Fibroblast of mammary gland (primary cell): ENCODE measurements at regions not wholly inside any gene's neighbourhood (a gene's known extent, or its start where the extent isn't known, plus 50 kb on each side); places are given as distances from the start of the nearest gene placed in this dataset.

Experiments
- DNase-seq: peaks from one replicate; pipeline ENCODE4 v3.0.0-alpha.2; 2010; ENCODE audit warnings: low read depth
- H3K4me3 ChIP-seq: 2 replicates; pipeline ENCODE4 v1.5.1; 2011; ENCODE audit warnings: low read depth, mild to moderate bottlenecking, low read length, moderate library complexity; ENCODE audit not compliant: control insufficient read depth
- TF ChIP-seq, protein P1 (sequence below): conservative IDR thresholded peaks from 2 replicates; pipeline ENCODE4 v1.5.1; 2011; ENCODE audit warnings: low read depth, low read length, inconsistent platforms; ENCODE audit not compliant: control insufficient read depth, insufficient read depth

DNA sequence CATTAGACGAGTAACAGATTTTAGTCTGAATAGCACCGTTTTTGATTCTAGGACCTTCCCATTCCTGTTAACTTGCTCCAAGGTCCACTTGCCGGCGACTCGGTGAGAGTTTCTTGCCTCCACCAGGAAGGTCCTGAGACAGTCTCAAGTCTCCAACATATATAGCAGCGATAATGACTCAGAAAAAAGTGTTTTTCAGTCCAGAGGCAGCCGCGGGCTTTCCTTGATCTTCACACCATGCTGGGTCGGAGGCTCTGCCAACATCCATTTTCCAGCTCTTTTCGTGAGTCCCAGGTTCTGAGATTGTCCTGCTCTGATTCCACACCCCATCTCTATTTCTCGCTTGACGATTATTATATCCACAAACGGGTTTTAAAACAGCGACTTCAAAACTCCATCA is 170.5 kb downstream of the GPX5 start:
- DNase-seq = no peak
- TF ChIP-seq, protein P1, sequence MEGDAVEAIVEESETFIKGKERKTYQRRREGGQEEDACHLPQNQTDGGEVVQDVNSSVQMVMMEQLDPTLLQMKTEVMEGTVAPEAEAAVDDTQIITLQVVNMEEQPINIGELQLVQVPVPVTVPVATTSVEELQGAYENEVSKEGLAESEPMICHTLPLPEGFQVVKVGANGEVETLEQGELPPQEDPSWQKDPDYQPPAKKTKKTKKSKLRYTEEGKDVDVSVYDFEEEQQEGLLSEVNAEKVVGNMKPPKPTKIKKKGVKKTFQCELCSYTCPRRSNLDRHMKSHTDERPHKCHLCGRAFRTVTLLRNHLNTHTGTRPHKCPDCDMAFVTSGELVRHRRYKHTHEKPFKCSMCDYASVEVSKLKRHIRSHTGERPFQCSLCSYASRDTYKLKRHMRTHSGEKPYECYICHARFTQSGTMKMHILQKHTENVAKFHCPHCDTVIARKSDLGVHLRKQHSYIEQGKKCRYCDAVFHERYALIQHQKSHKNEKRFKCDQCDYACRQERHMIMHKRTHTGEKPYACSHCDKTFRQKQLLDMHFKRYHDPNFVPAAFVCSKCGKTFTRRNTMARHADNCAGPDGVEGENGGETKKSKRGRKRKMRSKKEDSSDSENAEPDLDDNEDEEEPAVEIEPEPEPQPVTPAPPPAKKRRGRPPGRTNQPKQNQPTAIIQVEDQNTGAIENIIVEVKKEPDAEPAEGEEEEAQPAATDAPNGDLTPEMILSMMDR = no peak
- peak overlapping the region; percentile 38 for H3K4me3 ChIP-seq

DNA sequence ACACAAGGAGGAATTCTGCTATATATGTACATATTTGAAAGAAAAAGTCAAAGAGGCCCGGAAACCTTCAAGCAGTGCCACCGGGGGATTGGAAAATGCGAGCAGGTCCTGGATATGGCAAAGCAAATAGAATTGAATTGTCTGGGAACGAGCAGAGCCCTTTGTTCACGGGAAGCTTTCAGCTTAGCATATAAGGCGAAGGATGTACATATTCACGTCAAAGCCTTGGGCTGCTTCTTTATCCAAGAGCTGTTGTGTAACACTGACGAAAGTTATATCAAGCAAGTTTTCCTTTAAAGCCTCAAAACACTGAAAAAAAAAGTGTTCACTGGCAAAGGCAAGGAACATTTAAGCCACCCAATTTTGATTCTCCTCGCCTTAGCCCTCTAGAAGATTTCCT is 171.0 kb downstream of the GPX5 start:
- DNase-seq = no peak
- H3K4me3 ChIP-seq = peak overlapping the region; percentile 38
- TF ChIP-seq, protein P1 = no peak

DNA sequence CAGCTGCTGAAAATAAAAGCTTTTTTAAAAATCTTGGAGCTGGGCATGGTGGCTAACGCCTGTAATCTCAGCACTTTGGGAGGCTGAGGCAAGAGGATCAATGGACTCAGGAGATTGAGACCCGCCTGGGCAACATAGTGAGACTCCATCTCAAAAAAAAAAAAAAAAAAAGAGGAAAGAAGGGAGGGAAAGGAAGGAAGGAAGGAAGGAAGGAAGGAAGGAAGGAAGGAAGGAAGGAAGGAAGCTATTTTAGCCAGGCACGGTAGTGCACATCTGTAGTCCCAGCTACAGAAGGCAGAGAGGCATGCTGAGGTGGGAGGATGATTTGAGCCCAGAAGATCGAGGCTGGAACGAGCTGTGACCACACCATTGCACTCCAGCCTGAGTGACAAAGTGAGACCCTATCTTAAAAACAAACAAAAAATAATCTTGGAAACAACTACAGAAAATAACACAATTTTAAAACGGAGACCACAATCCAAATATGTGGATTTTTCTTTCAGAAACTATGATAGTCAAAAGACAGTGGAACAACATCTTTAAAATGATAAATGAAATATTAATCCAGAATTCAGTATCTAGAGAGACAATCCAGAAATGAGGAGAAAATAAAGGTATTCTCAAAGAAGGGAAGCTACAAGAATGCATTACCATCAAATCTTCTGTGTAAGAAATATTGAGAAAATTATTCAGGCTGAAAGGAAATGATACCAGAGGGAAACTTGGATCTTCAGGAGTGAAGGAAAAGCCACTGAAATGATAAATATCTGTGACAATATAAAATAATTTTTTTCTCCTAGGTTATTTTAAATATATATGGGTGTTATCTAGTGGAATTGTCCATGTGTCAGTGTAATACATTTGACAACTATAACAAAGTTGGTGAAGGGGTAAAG is 182.0 kb downstream of the GPX5 start:
- DNase-seq = no peak
- no peak overlapping the region for H3K4me3 ChIP-seq
- TF ChIP-seq, protein P1 = no peak

DNA sequence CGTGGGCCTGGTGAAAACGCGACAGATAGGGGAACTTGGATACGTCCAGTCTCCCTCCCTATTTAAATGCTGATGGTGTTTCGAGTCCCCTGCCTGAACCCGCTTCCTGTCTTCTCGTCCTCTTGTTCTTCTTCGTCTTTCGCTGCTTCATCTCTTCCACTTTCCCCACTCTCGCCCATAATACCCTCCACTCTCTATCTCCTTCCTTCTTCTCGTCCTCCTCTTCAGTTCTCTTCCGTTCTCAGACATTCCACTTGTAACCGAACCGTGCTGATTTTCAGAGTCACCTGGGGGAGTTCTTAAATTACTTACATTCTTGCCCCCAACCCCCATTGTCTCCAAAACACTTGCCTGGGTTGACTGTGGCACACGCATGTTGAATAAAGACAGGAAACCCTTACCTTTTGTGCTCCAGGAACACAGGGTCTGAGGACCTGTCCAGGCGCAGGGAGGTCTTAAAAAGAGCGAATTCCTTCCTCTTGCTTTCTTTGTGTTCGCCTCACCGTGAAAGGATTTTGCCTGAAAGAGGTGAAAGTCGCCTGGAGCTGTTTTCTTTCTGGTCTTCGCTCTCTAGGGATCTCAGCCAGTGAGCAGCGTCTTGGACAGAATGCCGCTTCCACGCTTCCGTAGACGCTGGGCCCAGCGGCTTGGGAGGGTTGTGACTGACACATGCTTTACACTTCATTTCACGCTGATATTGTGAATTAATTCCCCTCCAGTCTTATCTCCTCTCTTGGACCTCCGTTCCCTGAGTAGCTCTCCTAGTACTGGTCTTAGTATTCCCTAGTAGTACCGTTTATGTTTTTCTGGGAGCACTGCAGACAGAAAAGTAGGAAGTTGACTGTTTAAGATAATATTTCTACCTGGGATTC is 184.0 kb downstream of the GPX5 start:
- TF ChIP-seq, protein P1 = no peak
- H3K4me3 ChIP-seq = peak overlapping the region; percentile 61
- DNase-seq = no peak

DNA sequence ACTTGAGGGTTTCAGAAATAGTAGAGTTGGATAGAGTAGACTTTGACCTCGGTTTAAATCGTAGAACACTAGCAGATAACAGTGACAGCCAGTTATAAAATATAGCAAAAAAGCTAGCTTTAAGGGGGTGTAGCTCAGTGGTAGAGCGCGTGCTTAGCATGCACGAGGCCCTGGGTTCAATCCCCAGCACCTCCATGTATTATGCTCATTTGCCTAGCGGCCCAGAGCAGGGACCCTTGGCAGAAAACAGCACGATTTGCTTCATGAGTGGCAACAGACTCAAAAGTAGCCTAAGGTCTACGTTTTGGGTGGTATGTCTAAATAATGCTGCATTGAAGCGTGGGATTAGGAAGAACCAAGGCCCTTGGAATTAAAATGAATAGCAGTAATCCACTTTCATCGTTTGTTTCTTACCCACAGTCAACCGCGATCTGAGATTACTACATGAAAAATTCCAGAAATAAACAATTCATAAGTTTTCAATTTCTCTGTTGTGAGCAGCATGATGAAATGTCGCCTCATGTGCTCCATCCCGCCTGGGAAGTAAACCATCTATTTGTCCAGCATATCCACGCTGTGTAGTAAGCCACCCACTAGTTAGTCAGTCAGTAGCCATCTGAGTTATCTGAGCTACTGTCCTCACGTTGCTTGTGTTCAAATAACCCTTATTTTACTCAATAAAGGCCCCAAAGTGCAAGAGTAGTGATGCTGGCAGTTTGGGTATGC is 184.9 kb downstream of the GPX5 start:
- TF ChIP-seq, protein P1 = no peak
- peak; percentile 82 for DNase-seq
- H3K4me3 ChIP-seq = peak overlapping the region; percentile 61

DNA sequence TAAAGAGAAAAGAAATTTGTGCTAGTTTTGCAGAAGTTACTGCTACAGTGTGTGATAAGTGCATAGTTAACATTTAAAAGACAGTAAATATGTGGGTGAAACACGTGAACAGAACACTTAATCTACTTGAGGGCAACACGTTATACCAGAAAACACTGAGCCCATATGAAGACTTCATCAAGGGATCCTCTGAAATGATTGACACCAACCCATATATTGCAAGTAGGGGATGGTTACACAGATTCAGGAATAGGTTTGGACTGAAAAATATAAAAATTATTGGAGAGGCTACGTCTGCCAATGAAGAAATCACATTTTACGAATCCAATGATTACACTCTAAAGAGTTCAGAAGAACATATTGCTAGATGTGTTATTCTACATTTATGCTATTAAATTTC is 185.6 kb downstream of the GPX5 start:
- TF ChIP-seq, protein P1 = no peak
- no peak overlapping the region for H3K4me3 ChIP-seq
- DNase-seq = no peak
